WTC11 (cell line): ENCODE measurements at regions not wholly inside any gene's neighbourhood (a gene's known extent, or its start where the extent isn't known, plus 50 kb on each side); places are given as distances from the start of the nearest gene placed in this dataset.
"Not testable (repeated sequence)": the region's sequence is repeated elsewhere in the genome, so short reads cannot be mapped to it uniquely, and the experiment has no call there.

Source experiments
- ATAC-seq: fragments of 200-7000 bp; cut with Tn5 transposase; 2 replicates; pipeline ENCODE4 v1.10.0; 2021; ENCODE audit warnings: mild to moderate bottlenecking, moderate library complexity
- CTCF ChIA-PET: fragments of 300-600 bp; sonication (Branson Sonifier 250); formaldehyde crosslinking; loops from one replicate; lab custom pipeline; 2021; ENCODE audit warnings: antibody characterized with exemption; lab: Charles Lee
- POLR2A ChIA-PET: fragments of 350-600 bp; sonication (Branson Sonifier 250); formaldehyde crosslinking; loops from one replicate; lab custom pipeline; 2021; ENCODE audit warnings: antibody characterized with exemption; lab: Charles Lee
- DNase-seq: peaks from one replicate; pipeline ENCODE4 v3.0.0; 2021; ENCODE audit warnings: low spot score
- H3K27ac Mint-ChIP-seq: 2 replicates; pipeline ENCODE4 v1.8.0; 2021; ENCODE audit warnings: mixed read lengths
- H3K27me3 Mint-ChIP-seq: 2 replicates; pipeline ENCODE4 v1.8.0; 2021; ENCODE audit warnings: low read depth, mild to moderate bottlenecking, moderate library complexity, mixed read lengths
- H3K36me3 Mint-ChIP-seq: 2 replicates; pipeline ENCODE4 v1.8.0; 2021; ENCODE audit warnings: mixed read lengths
- H3K4me1 Mint-ChIP-seq: 2 replicates; pipeline ENCODE4 v1.8.0; 2022; ENCODE audit warnings: mixed read lengths
- H3K4me3 Mint-ChIP-seq: 2 replicates; pipeline ENCODE4 v1.8.0; 2021; ENCODE audit warnings: mild to moderate bottlenecking, moderate library complexity, mixed read lengths
- H3K9me3 Mint-ChIP-seq: 2 replicates; pipeline ENCODE4 v1.8.0; 2021; ENCODE audit warnings: mixed read lengths
- CREB1 ChIP-seq: sonication (generic); formaldehyde crosslinking; IDR thresholded peaks from 2 replicates; pipeline ENCODE4 v1.8.0; 2023; ENCODE audit warnings: mild to moderate bottlenecking, missing genetic modification reagents
- ESRRA ChIP-seq: sonication (generic); formaldehyde crosslinking; IDR thresholded peaks from 2 replicates; pipeline ENCODE4 v1.8.1; 2022; ENCODE audit warnings: mild to moderate bottlenecking, missing genetic modification reagents, borderline replicate concordance
- FOXK1 ChIP-seq: sonication (generic); formaldehyde crosslinking; IDR thresholded peaks from 2 replicates; pipeline ENCODE4 v1.8.0; 2022; ENCODE audit warnings: mild to moderate bottlenecking, moderate library complexity, missing genetic modification reagents
- JUN ChIP-seq: sonication (generic); formaldehyde crosslinking; IDR thresholded peaks from 2 replicates; pipeline ENCODE4 v1.8.0; 2023; ENCODE audit warnings: mild to moderate bottlenecking, missing genetic modification reagents
- NFATC4 ChIP-seq: fragments of 250-450 bp; sonication (Bioruptor Pico); IDR thresholded peaks from 2 replicates; pipeline ENCODE4 v1.9.0; 2021; ENCODE audit warnings: mild to moderate bottlenecking
- NFE2L1 ChIP-seq: sonication (generic); formaldehyde crosslinking; IDR thresholded peaks from 2 replicates; pipeline ENCODE4 v1.8.1; 2023; ENCODE audit warnings: missing genetic modification reagents
- RORB ChIP-seq: fragments of 250-450 bp; sonication (Bioruptor Pico); IDR thresholded peaks from 2 replicates; pipeline ENCODE4 v1.9.0; 2021; ENCODE audit warnings: mild to moderate bottlenecking
- TP53 ChIP-seq: sonication (generic); formaldehyde crosslinking; IDR thresholded peaks from 2 replicates; pipeline ENCODE4 v1.8.1; 2023; ENCODE audit warnings: mild to moderate bottlenecking, missing genetic modification reagents
- ZNF219 ChIP-seq: sonication (generic); formaldehyde crosslinking; IDR thresholded peaks from 2 replicates; pipeline ENCODE4 v1.8.0; 2023; ENCODE audit warnings: missing genetic modification reagents, mild to moderate bottlenecking, borderline replicate concordance
- ZNF317 ChIP-seq: sonication (generic); formaldehyde crosslinking; IDR thresholded peaks from 2 replicates; pipeline ENCODE4 v1.8.1; 2023; ENCODE audit warnings: low read depth, mild to moderate bottlenecking, moderate library complexity, missing genetic modification reagents, borderline replicate concordance
- ZNF512 ChIP-seq: sonication (generic); formaldehyde crosslinking; IDR thresholded peaks from 2 replicates; pipeline ENCODE4 v1.8.1; 2022; ENCODE audit warnings: missing genetic modification reagents, borderline replicate concordance
- ZNF671 ChIP-seq: fragments of 250-450 bp; sonication (Bioruptor Pico); IDR thresholded peaks from 2 replicates; pipeline ENCODE4 v1.8.0; 2021; ENCODE audit warnings: mild to moderate bottlenecking
- TF ChIP-seq, protein P1 (sequence below): fragments of 200-600 bp; IDR thresholded peaks from 2 replicates; pipeline ENCODE4 v1.8.0; 2022; ENCODE audit warnings: antibody characterized with exemption
- TF ChIP-seq, protein P2 (sequence below): sonication (generic); formaldehyde crosslinking; conservative IDR thresholded peaks from 2 replicates; pipeline ENCODE4 v1.8.1; 2022; ENCODE audit warnings: mild to moderate bottlenecking, missing genetic modification reagents
- TF ChIP-seq, protein P3 (sequence below): fragments of 250-450 bp; sonication (Bioruptor Pico); IDR thresholded peaks from 2 replicates; pipeline ENCODE4 v1.9.0; 2021; ENCODE audit warnings: mild to moderate bottlenecking
- TF ChIP-seq, protein P4 (sequence below): sonication (generic); formaldehyde crosslinking; IDR thresholded peaks from 2 replicates; pipeline ENCODE4 v1.8.1; 2023; ENCODE audit warnings: mild to moderate bottlenecking, missing genetic modification reagents, moderate library complexity

DNA sequence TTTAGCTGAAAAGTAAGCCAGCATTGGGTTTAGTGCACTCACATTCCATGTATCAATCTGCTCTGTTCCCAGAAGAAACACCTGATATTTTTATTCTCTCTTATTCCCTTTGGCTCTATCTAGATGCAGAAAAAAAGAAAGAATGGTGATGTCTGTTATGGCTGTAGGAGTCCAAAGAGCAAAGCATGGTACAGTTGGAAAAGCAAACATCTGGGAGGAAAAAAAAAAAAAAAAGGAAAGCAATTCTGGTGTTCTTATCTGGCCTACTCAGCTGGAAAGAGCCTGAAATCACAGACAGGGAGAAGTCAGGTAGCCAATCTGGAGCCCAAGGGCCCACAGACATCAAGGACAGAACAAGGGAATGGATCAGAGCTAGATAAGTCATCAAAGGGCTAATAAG lies 293.9 kb downstream of the DUSP6 start (continued):
- TF ChIP-seq RORB (CRISPR knock-in tag): no peak

GRCh38 chr12:89053817-89054216 lies 298.5 kb downstream of the DUSP6 start:
- H3K27ac Mint-ChIP-seq, POLR2A ChIA-PET, CTCF ChIA-PET, H3K4me1 Mint-ChIP-seq, ATAC-seq, H3K27me3 Mint-ChIP-seq, H3K4me3 Mint-ChIP-seq, DNase-seq: not testable (repeated sequence)
- peaks cover 27% of the 10 kb centered on the region for H3K36me3 Mint-ChIP-seq
- H3K9me3 Mint-ChIP-seq: peaks cover 30% of the 10 kb centered on the region

GRCh38 chr12:89051065-89051677 lies 301.1 kb downstream of the DUSP6 start:
- Mint-ChIP-seq H3K4me1 (peaks cover 14% of the 10 kb centered on the region), H3K4me3 (no peak overlapping the region), H3K27ac (no peak overlapping the region), H3K36me3 (peaks cover 27% of the 10 kb centered on the region), H3K9me3 (peaks cover 30% of the 10 kb centered on the region), H3K27me3 (no peaks in the 10 kb centered on the region)
- POLR2A ChIA-PET: no interaction called here
- no peak for TF ChIP-seq CREB1 (CRISPR knock-in tag)
- TF ChIP-seq, protein P1, sequence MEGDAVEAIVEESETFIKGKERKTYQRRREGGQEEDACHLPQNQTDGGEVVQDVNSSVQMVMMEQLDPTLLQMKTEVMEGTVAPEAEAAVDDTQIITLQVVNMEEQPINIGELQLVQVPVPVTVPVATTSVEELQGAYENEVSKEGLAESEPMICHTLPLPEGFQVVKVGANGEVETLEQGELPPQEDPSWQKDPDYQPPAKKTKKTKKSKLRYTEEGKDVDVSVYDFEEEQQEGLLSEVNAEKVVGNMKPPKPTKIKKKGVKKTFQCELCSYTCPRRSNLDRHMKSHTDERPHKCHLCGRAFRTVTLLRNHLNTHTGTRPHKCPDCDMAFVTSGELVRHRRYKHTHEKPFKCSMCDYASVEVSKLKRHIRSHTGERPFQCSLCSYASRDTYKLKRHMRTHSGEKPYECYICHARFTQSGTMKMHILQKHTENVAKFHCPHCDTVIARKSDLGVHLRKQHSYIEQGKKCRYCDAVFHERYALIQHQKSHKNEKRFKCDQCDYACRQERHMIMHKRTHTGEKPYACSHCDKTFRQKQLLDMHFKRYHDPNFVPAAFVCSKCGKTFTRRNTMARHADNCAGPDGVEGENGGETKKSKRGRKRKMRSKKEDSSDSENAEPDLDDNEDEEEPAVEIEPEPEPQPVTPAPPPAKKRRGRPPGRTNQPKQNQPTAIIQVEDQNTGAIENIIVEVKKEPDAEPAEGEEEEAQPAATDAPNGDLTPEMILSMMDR: peak; percentile 78
- TF ChIP-seq ZNF512 (CRISPR knock-in tag): no peak
- TF ChIP-seq, protein P2, sequence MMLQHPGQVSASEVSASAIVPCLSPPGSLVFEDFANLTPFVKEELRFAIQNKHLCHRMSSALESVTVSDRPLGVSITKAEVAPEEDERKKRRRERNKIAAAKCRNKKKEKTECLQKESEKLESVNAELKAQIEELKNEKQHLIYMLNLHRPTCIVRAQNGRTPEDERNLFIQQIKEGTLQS (CRISPR knock-in tag): no peak
- TF ChIP-seq ESRRA (CRISPR knock-in tag): no peak
- DNase-seq (no peak), ATAC-seq (peak; percentile 66)
- CTCF ChIA-PET: no interaction called here

GRCh38 chr12:89047856-89048418 lies 304.4 kb downstream of the DUSP6 start:
- H3K36me3 Mint-ChIP-seq: peaks cover 11% of the 10 kb centered on the region
- peaks cover 10% of the 10 kb centered on the region for H3K9me3 Mint-ChIP-seq
- no peaks in the 10 kb centered on the region for H3K27me3 Mint-ChIP-seq
- H3K27ac Mint-ChIP-seq: no peak overlapping the region
- ChIA-PET CTCF (interaction anchor here (1.6 kb wide), 1 partner anchor 430 kb away, joined by 3 read pairs; no protein-coding TSS in a partner anchor), POLR2A (interaction anchor here (1.3 kb wide), 1 partner anchor 304 kb away, joined by 5 read pairs; the partner anchor contains the start of gene DUSP6)
- no peak for ATAC-seq
- TF ChIP-seq ZNF317 (CRISPR knock-in tag): no peak
- no peak for TF ChIP-seq ZNF219
- no peak for TF ChIP-seq ZNF671
- peaks cover 18% of the 10 kb centered on the region for H3K4me1 Mint-ChIP-seq
- no peak overlapping the region for H3K4me3 Mint-ChIP-seq
- no peak for DNase-seq

DNA sequence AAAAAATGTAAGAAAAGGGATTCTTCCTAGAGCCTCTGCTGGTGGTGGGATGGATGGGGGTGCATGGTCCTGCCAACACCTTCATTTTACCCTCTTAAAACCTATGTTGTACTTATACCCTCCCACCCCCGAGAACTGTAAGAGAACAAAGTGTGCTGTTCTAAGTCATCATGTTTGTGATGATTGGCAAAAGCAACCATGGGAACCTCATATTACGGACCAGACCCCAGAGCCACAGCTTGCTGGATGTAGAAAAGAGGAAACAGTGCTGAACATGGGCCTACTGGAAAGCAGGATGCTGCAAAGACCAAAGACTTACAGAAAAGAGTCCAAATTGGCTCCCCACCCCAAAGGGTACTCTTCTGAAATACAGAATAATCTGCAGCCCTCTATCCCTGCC lies 311.2 kb downstream of the DUSP6 start:
- CTCF ChIA-PET: no interaction called here
- Mint-ChIP-seq H3K4me1 (peaks cover 24% of the 10 kb centered on the region), H3K4me3 (no peak overlapping the region), H3K9me3 (peaks cover 14% of the 10 kb centered on the region), H3K27ac (no peak overlapping the region), H3K27me3 (no peaks in the 10 kb centered on the region), H3K36me3 (no peaks in the 10 kb centered on the region)
- POLR2A ChIA-PET: no interaction called here
- ATAC-seq: no peak
- DNase-seq: no peak
- TF ChIP-seq JUN: no peak
- no peak for TF ChIP-seq NFE2L1 (CRISPR knock-in tag)
- TF ChIP-seq, protein P3, sequence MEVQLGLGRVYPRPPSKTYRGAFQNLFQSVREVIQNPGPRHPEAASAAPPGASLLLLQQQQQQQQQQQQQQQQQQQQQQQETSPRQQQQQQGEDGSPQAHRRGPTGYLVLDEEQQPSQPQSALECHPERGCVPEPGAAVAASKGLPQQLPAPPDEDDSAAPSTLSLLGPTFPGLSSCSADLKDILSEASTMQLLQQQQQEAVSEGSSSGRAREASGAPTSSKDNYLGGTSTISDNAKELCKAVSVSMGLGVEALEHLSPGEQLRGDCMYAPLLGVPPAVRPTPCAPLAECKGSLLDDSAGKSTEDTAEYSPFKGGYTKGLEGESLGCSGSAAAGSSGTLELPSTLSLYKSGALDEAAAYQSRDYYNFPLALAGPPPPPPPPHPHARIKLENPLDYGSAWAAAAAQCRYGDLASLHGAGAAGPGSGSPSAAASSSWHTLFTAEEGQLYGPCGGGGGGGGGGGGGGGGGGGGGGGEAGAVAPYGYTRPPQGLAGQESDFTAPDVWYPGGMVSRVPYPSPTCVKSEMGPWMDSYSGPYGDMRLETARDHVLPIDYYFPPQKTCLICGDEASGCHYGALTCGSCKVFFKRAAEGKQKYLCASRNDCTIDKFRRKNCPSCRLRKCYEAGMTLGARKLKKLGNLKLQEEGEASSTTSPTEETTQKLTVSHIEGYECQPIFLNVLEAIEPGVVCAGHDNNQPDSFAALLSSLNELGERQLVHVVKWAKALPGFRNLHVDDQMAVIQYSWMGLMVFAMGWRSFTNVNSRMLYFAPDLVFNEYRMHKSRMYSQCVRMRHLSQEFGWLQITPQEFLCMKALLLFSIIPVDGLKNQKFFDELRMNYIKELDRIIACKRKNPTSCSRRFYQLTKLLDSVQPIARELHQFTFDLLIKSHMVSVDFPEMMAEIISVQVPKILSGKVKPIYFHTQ (CRISPR knock-in tag): no peak
- no peak for TF ChIP-seq TP53 (CRISPR knock-in tag)
- TF ChIP-seq FOXK1 (CRISPR knock-in tag): no peak
- TF ChIP-seq, protein P4, sequence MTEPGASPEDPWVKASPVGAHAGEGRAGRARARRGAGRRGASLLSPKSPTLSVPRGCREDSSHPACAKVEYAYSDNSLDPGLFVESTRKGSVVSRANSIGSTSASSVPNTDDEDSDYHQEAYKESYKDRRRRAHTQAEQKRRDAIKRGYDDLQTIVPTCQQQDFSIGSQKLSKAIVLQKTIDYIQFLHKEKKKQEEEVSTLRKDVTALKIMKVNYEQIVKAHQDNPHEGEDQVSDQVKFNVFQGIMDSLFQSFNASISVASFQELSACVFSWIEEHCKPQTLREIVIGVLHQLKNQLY (CRISPR knock-in tag): no peak
- TF ChIP-seq NFATC4: no peak
